Spleen (tissue), 11 donors: ENCODE measurements at regions not wholly inside any gene's neighbourhood (a gene's known extent, or its start where the extent isn't known, plus 50 kb on each side); places are given as distances from the start of the nearest gene placed in this dataset.

Source experiments
- DNase-seq: peaks from one replicate; pipeline ENCODE4 v3.0.0-alpha.2; 2020
- H3K27ac ChIP-seq, 8 donors: fragments of 200-600 bp; sonication (generic) in 7 of 8; 1 replicate in 4 of 8; 2 replicates in 4 of 8; pipeline versions ENCODE4 v1.5.0 to v1.8.0; 2016 to 2021; ENCODE audit warnings: inconsistent platforms in 4 of 8, mild to moderate bottlenecking in 4 of 8, moderate library complexity in 1 of 8
- H3K27me3 ChIP-seq, 7 donors: fragments of 200-600 bp; sonication (generic) in 6 of 7; replicated peaks in 1 of 7; 1 replicate in 4 of 7; 2 replicates in 3 of 7; pipeline versions ENCODE4 v1.5.0 to v1.8.0; 2016 to 2021; ENCODE audit warnings: inconsistent platforms in 3 of 7, mild to moderate bottlenecking in 1 of 7
- H3K36me3 ChIP-seq, 6 donors: fragments of 200-600 bp; sonication (generic) in 5 of 6; 1 replicate in 4 of 6; 2 replicates in 2 of 6; pipeline versions ENCODE4 v1.5.0 to v1.8.0; 2016 to 2021; ENCODE audit warnings: inconsistent platforms in 2 of 6
- H3K4me1 ChIP-seq, 6 donors: fragments of 200-600 bp; sonication (generic) in 5 of 6; 1 replicate in 3 of 6; 2 replicates in 3 of 6; pipeline versions ENCODE4 v1.5.0 to v1.8.0; 2016 to 2021; ENCODE audit warnings: inconsistent platforms in 3 of 6
- H3K4me3 ChIP-seq, 8 donors: fragments of 200-600 bp; sonication (generic) in 7 of 8; 1 replicate in 4 of 8; 2 replicates in 4 of 8; pipeline versions ENCODE4 v1.5.0 to v1.8.0; 2016 to 2021; ENCODE audit warnings: inconsistent platforms in 4 of 8, mild to moderate bottlenecking in 4 of 8, moderate library complexity in 2 of 8
- H3K9me3 ChIP-seq, 8 donors: fragments of 200-600 bp; sonication (generic) in 7 of 8; 1 replicate in 4 of 8; 2 replicates in 4 of 8; pipeline versions ENCODE4 v1.5.0 to v1.8.0; 2016 to 2021; ENCODE audit warnings: inconsistent platforms in 4 of 8
- CTCF ChIP-seq, 11 experiments: fragments of 200-600 bp in 7 of 11; fragments of 450-650 bp in 4 of 11; sonication (generic) in 4 of 11; IDR thresholded peaks in 8 of 11; conservative IDR thresholded peaks in 3 of 11; 1 replicate in 7 of 11; 2 replicates in 4 of 11; pipeline versions ENCODE4 v1.4.0 to v1.8.0; 2016 to 2021; ENCODE audit warnings: antibody characterized with exemption in 11 of 11, inconsistent platforms in 4 of 11, mild to moderate bottlenecking in 1 of 11
- POLR2A ChIP-seq, 3 donors: fragments of 450-650 bp; IDR thresholded peaks; one replicate each; pipeline ENCODE4 v1.5.1; 2017; ENCODE audit warnings: antibody characterized with exemption in 3 of 3, mild to moderate bottlenecking in 1 of 3
- POLR2AphosphoS5 ChIP-seq, 3 donors: sonication (generic); formaldehyde crosslinking; IDR thresholded peaks; one replicate each; pipeline ENCODE4 v1.5.1; 2017; ENCODE audit warnings: antibody characterized with exemption in 3 of 3
- WGBS, 5 donors: extraction: QIAGEN DNeasy Blood & Tissue Kit in 3 of 5; methylation state at CpG; one replicate each; pipeline versions ENCODE4 v1.1.5 to v1.1.7; 2013 to 2018; 5-methylcytosine and 5-hydroxymethylcytosine counted together
- intact Hi-C: fragments of 100-400 bp; cut with DNase I; formaldehyde crosslinking; loops from one replicate; pipeline ENCODE4 v1.15.0; 2023; ENCODE audit warnings: low total_unique reads
- donor health status: healthy with polysubstance abuse.
- donor health status: DM: no; HTN: no; CAD: no; lungs with moderate emphysema.
- donor health status: DM: no; HTN: no; CAD: no.
- donor health status: Bipolar disorder and iron deficiency.
- donor health status: healthy.
- donor health status: DM: no; HTN: no; CAD: no.
- donor health status: DM: yes; HTN: yes; CAD: no.

- H3K27ac ChIP-seq = no peak overlapping the region
- intact Hi-C loops = no loop called here
- TF ChIP-seq POLR2AphosphoS5 (IDR thresholded peaks at IDR 0.05) = no peak
- TF ChIP-seq CTCF (IDR thresholded peaks at IDR 0.05 in 8 of 11, conservative IDR thresholded peaks at IDR 0.05 in 3 of 11) = no peak
- TF ChIP-seq POLR2A (IDR thresholded peaks at IDR 0.05) = no peak
Observed at GRCh38 chr17:12301551-12301950, 280.9 kb downstream of the MAP2K4 start.

GRCh38 chr17:12302711-12303110, 282.0 kb downstream of the MAP2K4 start:
- Histone ChIP-seq H3K27me3 (no peaks in the 10 kb centered on the region), H3K27ac (no peak overlapping the region), H3K9me3 (peaks cover 0 to 9% (median 0%) of the 10 kb centered on the region in 8 donors), H3K4me3 (no peak overlapping the region), H3K36me3 (no peaks in the 10 kb centered on the region), H3K4me1 (no peaks in the 10 kb centered on the region)
- WGBS, 5 donors = 60 to 74% (median 64%) methylated on average over 3 of the region's 3 CpGs
- no peak for TF ChIP-seq POLR2A (IDR thresholded peaks at IDR 0.05)
- no peak for TF ChIP-seq POLR2AphosphoS5 (IDR thresholded peaks at IDR 0.05)
- no peak for TF ChIP-seq CTCF (IDR thresholded peaks at IDR 0.05 in 8 of 11, conservative IDR thresholded peaks at IDR 0.05 in 3 of 11)
- no peak for DNase-seq
- intact Hi-C loops = no loop called here

More at GRCh38 chr17:12301551-12301950, 280.9 kb downstream of the MAP2K4 start:
- H3K27me3 ChIP-seq = no peaks in the 10 kb centered on the region
- DNase-seq = no peak
- H3K9me3 ChIP-seq = peaks cover 0 to 9% (median 0%) of the 10 kb centered on the region in 8 donors
- no peaks in the 10 kb centered on the region for H3K36me3 ChIP-seq
- no peak overlapping the region for H3K4me3 ChIP-seq
- no peaks in the 10 kb centered on the region for H3K4me1 ChIP-seq
- WGBS, 5 donors = 81 to 87% (median 86%) methylated on average over 4 of the region's 4 CpGs

GRCh38 chr17:12310811-12311210, 290.1 kb downstream of the MAP2K4 start:
- DNase-seq = no peak
- intact Hi-C loops = no loop called here
- no peak overlapping the region for H3K27ac ChIP-seq
- WGBS, 5 donors = 57 to 71% (median 64%) methylated on average over 1 of the region's 1 CpG
- no peaks in the 10 kb centered on the region for H3K27me3 ChIP-seq
- no peaks in the 10 kb centered on the region for H3K4me1 ChIP-seq
- peaks cover 0 to 40% (median 27%) of the 10 kb centered on the region in 8 donors for H3K9me3 ChIP-seq
- H3K4me3 ChIP-seq = no peak overlapping the region
- no peaks in the 10 kb centered on the region for H3K36me3 ChIP-seq
- no peak for TF ChIP-seq POLR2A (IDR thresholded peaks at IDR 0.05)
- no peak for TF ChIP-seq CTCF (IDR thresholded peaks at IDR 0.05 in 8 of 11, conservative IDR thresholded peaks at IDR 0.05 in 3 of 11)
- no peak for TF ChIP-seq POLR2AphosphoS5 (IDR thresholded peaks at IDR 0.05)

GRCh38 chr17:12312692-12313091, 292.0 kb downstream of the MAP2K4 start:
- Histone ChIP-seq H3K27ac (no peak overlapping the region), H3K36me3 (no peaks in the 10 kb centered on the region), H3K9me3 (peaks cover 0 to 40% (median 27%) of the 10 kb centered on the region in 8 donors), H3K4me1 (no peaks in the 10 kb centered on the region), H3K4me3 (no peak overlapping the region), H3K27me3 (no peaks in the 10 kb centered on the region)
- no peak for DNase-seq
- TF ChIP-seq CTCF (IDR thresholded peaks at IDR 0.05 in 8 of 11, conservative IDR thresholded peaks at IDR 0.05 in 3 of 11) (no peak), POLR2A (IDR thresholded peaks at IDR 0.05) (no peak), POLR2AphosphoS5 (IDR thresholded peaks at IDR 0.05) (no peak)
- intact Hi-C loops = no loop called here
